Keratinocyte (primary cell): ENCODE measurements at regions not wholly inside any gene's neighbourhood (a gene's known extent, or its start where the extent isn't known, plus 50 kb on each side); places are given as distances from the start of the nearest gene placed in this dataset.

ENCODE experiments used
- DNase-seq: peaks from one replicate; pipeline ENCODE4 v3.0.0-alpha.2; 2011; ENCODE audit warnings: low read depth, missing footprints, low spot score
- FAIRE-seq: peaks from 2 replicates; lab custom pipeline; 2011; peaks lifted over from hg19 to GRCh38; lab: Jason Lieb, UNC
- H2AFZ ChIP-seq: 2 replicates; pipeline ENCODE4 v1.6.0; 2012; ENCODE audit warnings: low read length, control low read depth, inconsistent platforms; ENCODE audit not compliant: control insufficient read depth
- H3K27ac ChIP-seq: 2 replicates; pipeline ENCODE4 v1.5.1; 2011; ENCODE audit warnings: low read length; ENCODE audit not compliant: control insufficient read depth, insufficient read depth
- H3K27me3 ChIP-seq: 3 replicates; pipeline ENCODE4 v1.6.0; 2011; ENCODE audit warnings: low read length; ENCODE audit not compliant: control insufficient read depth, insufficient read depth; ENCODE audit errors: extremely low read depth
- H3K36me3 ChIP-seq, 2 experiments: 2 replicates in 1 of 2; 3 replicates in 1 of 2; pipeline ENCODE4 v1.5.1; 2011; ENCODE audit warnings: low read length in 2 of 2, mild to moderate bottlenecking in 1 of 2; ENCODE audit not compliant: control insufficient read depth in 2 of 2, insufficient read depth in 2 of 2; ENCODE audit errors: extremely low read depth in 1 of 2
- H3K4me1 ChIP-seq: 3 replicates; pipeline ENCODE4 v1.5.1; 2011; ENCODE audit warnings: low read length; ENCODE audit not compliant: control insufficient read depth, insufficient read depth; ENCODE audit errors: extremely low read depth
- H3K4me2 ChIP-seq: 3 replicates; pipeline ENCODE4 v1.6.0; 2011; ENCODE audit warnings: low read depth, low read length; ENCODE audit not compliant: control insufficient read depth, insufficient read depth; ENCODE audit errors: extremely low read depth
- H3K4me3 ChIP-seq, 3 experiments: fragments of 200-600 bp in 1 of 3; sonication (generic) in 1 of 3; 2 replicates in 2 of 3; 3 replicates in 1 of 3; pipeline ENCODE4 v1.5.1; 2011 to 2016; ENCODE audit warnings: low read length in 3 of 3, mild to moderate bottlenecking in 3 of 3, control low read depth in 2 of 3, inconsistent platforms in 1 of 3, low read depth in 1 of 3, mixed read lengths in 1 of 3, mixed run types in 1 of 3, moderate library complexity in 1 of 3; ENCODE audit not compliant: control insufficient read depth in 2 of 3, insufficient read depth in 2 of 3; ENCODE audit errors: extremely low read depth in 1 of 3
- H3K79me2 ChIP-seq: 2 replicates; pipeline ENCODE4 v1.6.0; 2012; ENCODE audit warnings: low read length; ENCODE audit not compliant: control insufficient read depth, insufficient read depth
- H3K9ac ChIP-seq: 3 replicates; pipeline ENCODE4 v1.6.0; 2011; ENCODE audit warnings: low read length; ENCODE audit not compliant: control insufficient read depth, insufficient read depth; ENCODE audit errors: extremely low read depth
- H3K9me1 ChIP-seq: 3 replicates; pipeline ENCODE4 v1.6.0; 2011; ENCODE audit warnings: low read length; ENCODE audit not compliant: control insufficient read depth, insufficient read depth; ENCODE audit errors: extremely low read depth
- H3K9me3 ChIP-seq: 2 replicates; pipeline ENCODE4 v1.5.1; 2012; ENCODE audit warnings: low read depth, low read length; ENCODE audit not compliant: control insufficient read depth
- H4K20me1 ChIP-seq: 3 replicates; pipeline ENCODE4 v1.6.0; 2011; ENCODE audit warnings: low read length; ENCODE audit not compliant: control insufficient read depth, insufficient read depth; ENCODE audit errors: extremely low read depth
- CTCF ChIP-seq, 3 experiments: IDR thresholded peaks in 1 of 3; conservative IDR thresholded peaks in 1 of 3; optimal IDR thresholded peaks in 1 of 3; 2 replicates in 2 of 3; 3 replicates in 1 of 3; pipeline versions ENCODE3 to v1.5.1; 2011; ENCODE audit warnings: low read length in 3 of 3, mild to moderate bottlenecking in 3 of 3, moderate library complexity in 2 of 3, control low read depth in 1 of 3, inconsistent platforms in 1 of 3; ENCODE audit not compliant: insufficient read depth in 2 of 3; ENCODE audit errors: extremely low read depth in 1 of 3
- EZH2 ChIP-seq: IDR thresholded peaks from one replicate; pipeline ENCODE4 v1.6.1; 2012; ENCODE audit warnings: inconsistent platforms, mild to moderate bottlenecking, low read length, moderate library complexity
- dilution Hi-C: fragments of 300-500 bp; cut with MboI; formaldehyde crosslinking; loops from one replicate; pipeline ENCODE4 v1.7.0; 2020; ENCODE audit warnings: low sequenced_read_pairs; ENCODE audit not compliant: extremely low pct_ligation_motif_present

DNA sequence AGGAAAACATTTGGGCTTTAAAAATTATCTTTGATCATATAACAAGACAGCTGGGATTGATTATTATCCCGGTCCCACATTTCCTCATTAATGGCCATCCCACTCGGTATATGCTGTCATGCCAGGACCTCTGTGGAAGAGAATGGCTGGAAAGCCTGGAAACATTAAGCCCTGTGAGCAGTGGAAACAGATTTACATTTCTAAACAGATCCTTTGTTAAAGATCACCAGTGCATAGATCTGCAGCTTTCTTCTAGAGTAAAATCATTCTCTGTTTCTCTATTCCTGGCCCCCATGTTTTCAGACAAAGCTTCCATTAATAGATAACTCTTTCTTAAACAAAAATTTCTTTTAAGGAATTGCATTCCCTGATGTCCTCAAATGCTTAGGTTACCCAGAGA lies 152.2 kb downstream of the CAVIN4 start:
- no peak overlapping the region for H3K4me2 ChIP-seq
- no peak overlapping the region for H2AFZ ChIP-seq
- FAIRE-seq = no peak
- no peaks in the 10 kb centered on the region for H3K36me3 ChIP-seq
- no peak overlapping the region for H3K4me3 ChIP-seq
- no peak for DNase-seq
- peaks cover 3% of the 10 kb centered on the region for H3K9me3 ChIP-seq
- no peak overlapping the region for H3K27ac ChIP-seq
- H4K20me1 ChIP-seq = no peaks in the 10 kb centered on the region
- dilution Hi-C loops = no loop called here
- TF ChIP-seq CTCF (optimal IDR thresholded peaks at IDR 0.05 in 1 of 3, IDR thresholded peaks at IDR 0.05 in 1 of 3, conservative IDR thresholded peaks at IDR 0.05 in 1 of 3; ENCODE audit: extremely low read depth in 1 of 3, insufficient read depth in 2 of 3, low read length in 3 of 3) (no peak), EZH2 (no peak)
- no peaks in the 10 kb centered on the region for H3K27me3 ChIP-seq
- H3K9me1 ChIP-seq = no peaks in the 10 kb centered on the region
- H3K9ac ChIP-seq = no peak overlapping the region
- H3K79me2 ChIP-seq = no peaks in the 10 kb centered on the region
- no peaks in the 10 kb centered on the region for H3K4me1 ChIP-seq

- TF ChIP-seq EZH2 (no peak), CTCF (optimal IDR thresholded peaks at IDR 0.05 in 1 of 3, IDR thresholded peaks at IDR 0.05 in 1 of 3, conservative IDR thresholded peaks at IDR 0.05 in 1 of 3; ENCODE audit: extremely low read depth in 1 of 3, insufficient read depth in 2 of 3, low read length in 3 of 3) (no peak)
- peaks cover 3% of the 10 kb centered on the region for H3K9me3 ChIP-seq
- no peak for FAIRE-seq
Observed at GRCh38 chr9:100731038-100731556, 153.2 kb downstream of the CAVIN4 start.

More at GRCh38 chr9:100731038-100731556, 153.2 kb downstream of the CAVIN4 start:
- no peak overlapping the region for H3K27ac ChIP-seq
- H3K9me1 ChIP-seq = no peaks in the 10 kb centered on the region
- no peaks in the 10 kb centered on the region for H3K36me3 ChIP-seq
- dilution Hi-C loops = no loop called here
- H3K9ac ChIP-seq = no peak overlapping the region
- H3K4me3 ChIP-seq = no peak overlapping the region
- no peak overlapping the region for H3K4me2 ChIP-seq
- no peak overlapping the region for H2AFZ ChIP-seq
- no peaks in the 10 kb centered on the region for H3K4me1 ChIP-seq
- H3K79me2 ChIP-seq = no peaks in the 10 kb centered on the region
- DNase-seq = no peak
- H4K20me1 ChIP-seq = no peaks in the 10 kb centered on the region
- no peaks in the 10 kb centered on the region for H3K27me3 ChIP-seq
